Neural cell (in vitro differentiated cells): ENCODE measurements at regions not wholly inside any gene's neighbourhood (a gene's known extent, or its start where the extent isn't known, plus 50 kb on each side); places are given as distances from the start of the nearest gene placed in this dataset.
"Not testable (repeated sequence)": the region's sequence is repeated elsewhere in the genome, so short reads cannot be mapped to it uniquely, and the experiment has no call there.

ENCODE experiments used
- H2AFZ ChIP-seq: fragments of 200-600, 300-800 bp; sonication (generic), shearing (Covaris generic); 2 replicates; pipeline ENCODE4 v1.6.0; 2014; ENCODE audit warnings: low read depth, mild to moderate bottlenecking, antibody characterized with exemption, low read length, moderate library complexity
- H3F3A ChIP-seq: fragments of 200-600 bp; shearing (Covaris generic); 2 replicates; pipeline ENCODE4 v1.6.1; 2016; ENCODE audit warnings: mild to moderate bottlenecking, moderate library complexity, mixed read lengths, antibody characterized with exemption, low read length; ENCODE audit not compliant: insufficient read depth, poor library complexity, severe bottlenecking
- H3K27ac ChIP-seq: fragments of 200-600, 300-800 bp; sonication (generic), shearing (Covaris generic); 2 replicates; pipeline ENCODE4 v1.5.1; 2014; ENCODE audit warnings: mild to moderate bottlenecking, low read length, moderate library complexity
- H3K27me3 ChIP-seq: fragments of 300-800, 200-600 bp; sonication (generic), shearing (Covaris generic); 2 replicates; pipeline ENCODE4 v1.6.0; 2014; ENCODE audit warnings: mild to moderate bottlenecking, low read depth, low read length, moderate library complexity; ENCODE audit not compliant: insufficient read depth
- H3K36me3 ChIP-seq: fragments of 300-800, 200-600 bp; sonication (generic), shearing (Covaris generic); 2 replicates; pipeline ENCODE4 v1.5.1; 2014; ENCODE audit warnings: mild to moderate bottlenecking, antibody characterized with exemption, low read length, moderate library complexity; ENCODE audit not compliant: insufficient read depth
- H3K4me2 ChIP-seq: fragments of 300-800, 200-600 bp; sonication (generic), shearing (Covaris generic); 2 replicates; pipeline ENCODE4 v1.6.0; 2014; ENCODE audit warnings: mild to moderate bottlenecking, low read length
- H3K4me3 ChIP-seq: fragments of 300-800, 200-600 bp; sonication (generic), shearing (Covaris generic); 2 replicates; pipeline ENCODE4 v1.5.1; 2014; ENCODE audit warnings: mild to moderate bottlenecking, low read length, moderate library complexity
- H3K79me2 ChIP-seq: fragments of 200-600 bp; shearing (Covaris generic); replicated peaks from 2 replicates; pipeline ENCODE4 v1.6.0; 2014; ENCODE audit warnings: mild to moderate bottlenecking, low read length, moderate library complexity; ENCODE audit not compliant: insufficient read depth
- H3K9ac ChIP-seq: fragments of 300-800, 200-600 bp; sonication (generic), shearing (Covaris generic); 2 replicates; pipeline ENCODE4 v1.6.1; 2016; ENCODE audit warnings: mild to moderate bottlenecking, low read length, mixed read lengths
- H3K9me2 ChIP-seq: fragments of 200-600 bp; shearing (Covaris generic); 2 replicates; pipeline ENCODE4 v1.6.1; 2016; ENCODE audit warnings: mild to moderate bottlenecking, low read length, mixed read lengths; ENCODE audit not compliant: insufficient read depth
- H3K9me3 ChIP-seq: fragments of 200-600, 300-800 bp; sonication (generic), shearing (Covaris generic); 2 replicates; pipeline ENCODE4 v1.6.1; 2016; ENCODE audit warnings: mild to moderate bottlenecking, mixed run types, low read length, moderate library complexity, mixed read lengths
- H4K20me1 ChIP-seq: fragments of 200-600 bp; shearing (Covaris generic); 2 replicates; pipeline ENCODE4 v1.6.1; 2016; ENCODE audit warnings: mild to moderate bottlenecking, mixed run types; ENCODE audit not compliant: insufficient read depth
- CTCF ChIP-seq: fragments of 450-650 bp; IDR thresholded peaks from 2 replicates; pipeline ENCODE4 v1.5.1; 2014; ENCODE audit warnings: antibody characterized with exemption, mild to moderate bottlenecking, moderate library complexity; ENCODE audit not compliant: poor library complexity, severe bottlenecking
- EP300 ChIP-seq: fragments of 450-650 bp; conservative IDR thresholded peaks from 2 replicates; pipeline ENCODE4 v1.6.1; 2014; ENCODE audit warnings: antibody characterized with exemption, mild to moderate bottlenecking, moderate library complexity; ENCODE audit not compliant: poor library complexity, severe bottlenecking
- EZH2 ChIP-seq: fragments of 200-600, 300-800 bp; shearing (Covaris generic), sonication (generic); IDR thresholded peaks from 2 replicates; pipeline ENCODE4 v1.6.1; 2014; ENCODE audit warnings: antibody characterized with exemption, low read length, borderline replicate concordance, mild to moderate bottlenecking; ENCODE audit not compliant: insufficient read depth, poor library complexity, severe bottlenecking
- MXI1 ChIP-seq: fragments of 450-650 bp; conservative IDR thresholded peaks from 2 replicates; pipeline ENCODE4 v1.6.1; 2014; ENCODE audit warnings: antibody characterized with exemption, mild to moderate bottlenecking; ENCODE audit not compliant: poor library complexity, severe bottlenecking
- POLR2AphosphoS5 ChIP-seq: IDR thresholded peaks from 2 replicates; pipeline ENCODE4 v1.6.1; 2012
- RAD21 ChIP-seq: fragments of 450-650 bp; conservative IDR thresholded peaks from 2 replicates; pipeline ENCODE4 v1.6.1; 2014; ENCODE audit warnings: antibody characterized with exemption, mild to moderate bottlenecking, moderate library complexity
- REST ChIP-seq: IDR thresholded peaks from 2 replicates; pipeline ENCODE4 v1.6.1; 2012; ENCODE audit warnings: borderline replicate concordance
- SMC3 ChIP-seq: fragments of 450-650 bp; conservative IDR thresholded peaks from 2 replicates; pipeline ENCODE4 v1.6.1; 2014; ENCODE audit warnings: antibody characterized with exemption, mild to moderate bottlenecking, moderate library complexity; ENCODE audit not compliant: poor library complexity
- TAF1 ChIP-seq: IDR thresholded peaks from 2 replicates; pipeline ENCODE4 v1.6.1; 2012; ENCODE audit warnings: low read depth

- Histone ChIP-seq H3K9me3 (no peaks in the 10 kb centered on the region), H3K9ac (no peak overlapping the region), H3K9me2 (no peaks in the 10 kb centered on the region), H3K36me3 (no peaks in the 10 kb centered on the region), H3K27ac (peak overlapping the region; percentile 20), H3K4me2 (no peak overlapping the region), H3K27me3 (no peaks in the 10 kb centered on the region), H2AFZ (no peak overlapping the region), H3K4me3 (no peak overlapping the region), H3F3A (no peaks in the 10 kb centered on the region), H4K20me1 (no peaks in the 10 kb centered on the region), H3K79me2 (no peaks in the 10 kb centered on the region)
- TF ChIP-seq SMC3, result no peak
- TF ChIP-seq EP300, result no peak
- no peak for TF ChIP-seq MXI1
- no peak for TF ChIP-seq REST
- no peak for TF ChIP-seq EZH2
- no peak for TF ChIP-seq RAD21
- TF ChIP-seq CTCF, result no peak
- no peak for TF ChIP-seq TAF1
- no peak for TF ChIP-seq POLR2AphosphoS5
Measured at GRCh38 chr21:14670409-14670808, 124.3 kb upstream of the SAMSN1 start.

GRCh38 chr21:14669092-14669491 lies 123.0 kb upstream of the SAMSN1 start:
- not testable (repeated sequence) for H3F3A ChIP-seq, H3K36me3 ChIP-seq, H3K9ac ChIP-seq, H3K9me2 ChIP-seq, H4K20me1 ChIP-seq, H3K9me3 ChIP-seq, H2AFZ ChIP-seq, H3K27me3 ChIP-seq, H3K4me3 ChIP-seq, H3K79me2 ChIP-seq, H3K27ac ChIP-seq, H3K4me2 ChIP-seq

GRCh38 chr21:14657241-14658008 lies 111.3 kb upstream of the SAMSN1 start:
- no peaks in the 10 kb centered on the region for H4K20me1 ChIP-seq
- no peak overlapping the region for H2AFZ ChIP-seq
- H3K79me2 ChIP-seq, result no peaks in the 10 kb centered on the region
- no peak overlapping the region for H3K27ac ChIP-seq
- TF ChIP-seq CTCF (no peak), SMC3 (no peak), EP300 (no peak), MXI1 (no peak), TAF1 (no peak), POLR2AphosphoS5 (no peak), RAD21 (no peak)
- no peaks in the 10 kb centered on the region for H3F3A ChIP-seq
- no peaks in the 10 kb centered on the region for H3K36me3 ChIP-seq
- no peak overlapping the region for H3K4me2 ChIP-seq
- H3K9me3 ChIP-seq, result no peaks in the 10 kb centered on the region
- no peak overlapping the region for H3K9ac ChIP-seq
- no peaks in the 10 kb centered on the region for H3K9me2 ChIP-seq
- H3K27me3 ChIP-seq, result no peaks in the 10 kb centered on the region
- no peak overlapping the region for H3K4me3 ChIP-seq
